AG20443 (cell line): ENCODE measurements at regions not wholly inside any gene's neighbourhood (a gene's known extent, or its start where the extent isn't known, plus 50 kb on each side); places are given as distances from the start of the nearest gene placed in this dataset.
"Not testable (repeated sequence)": the region's sequence is repeated elsewhere in the genome, so short reads cannot be mapped to it uniquely, and the experiment has no call there.

Experiments
- DNase-seq: peaks from one replicate; pipeline ENCODE4 v3.0.0; 2012; ENCODE audit warnings: low spot score, mixed read lengths

DNA sequence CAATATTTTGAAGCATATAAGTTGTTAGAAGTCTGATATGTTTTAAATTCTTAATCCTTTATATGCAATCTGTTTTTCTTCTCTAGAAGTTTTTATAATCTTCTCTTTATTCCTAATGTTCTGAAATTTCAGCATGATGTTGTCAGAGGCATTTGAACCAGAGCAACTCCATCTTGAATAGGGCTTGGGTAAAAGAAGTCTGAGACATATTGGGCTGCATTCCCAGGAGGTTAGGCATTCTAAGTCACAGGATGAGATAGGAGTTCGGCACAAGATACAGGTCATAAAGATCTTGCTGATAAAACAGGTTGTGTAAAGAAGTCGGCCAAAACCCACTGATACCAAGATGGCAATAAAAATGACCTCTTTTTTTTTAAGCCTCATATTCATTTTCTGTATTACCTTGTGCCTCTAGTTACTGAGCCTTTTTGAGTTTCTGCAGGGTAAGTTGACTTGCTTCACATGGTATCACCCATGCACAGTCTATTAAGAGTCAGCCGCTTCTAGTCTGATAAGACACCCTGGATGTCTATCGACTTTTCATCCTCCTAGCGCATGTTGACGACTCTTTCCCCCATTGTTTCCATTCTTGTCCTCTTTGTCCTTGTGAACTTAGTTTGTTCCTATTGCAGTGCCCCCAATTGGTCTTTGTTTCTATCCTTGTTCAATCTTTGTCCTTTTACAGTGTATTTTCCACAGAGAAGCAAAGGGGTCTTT is 80.8 kb upstream of the RNU6-1 start:
- DNase-seq: no peak

DNA sequence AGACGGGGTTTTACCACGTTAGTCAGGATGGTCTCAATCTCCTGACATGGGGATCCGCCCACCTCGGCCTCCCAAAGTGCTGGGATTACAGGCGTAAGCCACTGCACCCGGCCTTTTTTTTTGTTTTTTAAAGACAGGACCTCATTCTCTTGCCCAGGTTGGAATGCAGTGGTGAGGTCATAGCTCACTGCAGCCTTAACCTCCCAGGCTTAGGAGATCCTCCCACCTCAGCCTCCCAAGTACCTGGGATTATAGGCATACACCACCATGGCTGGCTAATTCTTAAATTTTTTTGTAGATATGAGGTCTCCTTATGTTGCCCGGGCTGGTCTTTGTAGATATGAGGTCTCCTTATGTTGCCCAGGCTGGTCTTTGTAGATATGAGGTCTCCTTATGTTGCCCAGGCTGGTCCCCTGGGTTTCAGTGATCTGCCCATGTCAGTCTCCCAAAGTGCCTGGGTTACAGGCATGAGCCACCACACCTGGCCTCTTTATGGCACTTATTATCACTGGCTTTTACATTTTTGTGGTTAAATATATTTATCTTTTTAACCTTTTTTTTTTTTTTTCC is 82.3 kb upstream of the RNU6-1 start:
- no peak for DNase-seq

DNA sequence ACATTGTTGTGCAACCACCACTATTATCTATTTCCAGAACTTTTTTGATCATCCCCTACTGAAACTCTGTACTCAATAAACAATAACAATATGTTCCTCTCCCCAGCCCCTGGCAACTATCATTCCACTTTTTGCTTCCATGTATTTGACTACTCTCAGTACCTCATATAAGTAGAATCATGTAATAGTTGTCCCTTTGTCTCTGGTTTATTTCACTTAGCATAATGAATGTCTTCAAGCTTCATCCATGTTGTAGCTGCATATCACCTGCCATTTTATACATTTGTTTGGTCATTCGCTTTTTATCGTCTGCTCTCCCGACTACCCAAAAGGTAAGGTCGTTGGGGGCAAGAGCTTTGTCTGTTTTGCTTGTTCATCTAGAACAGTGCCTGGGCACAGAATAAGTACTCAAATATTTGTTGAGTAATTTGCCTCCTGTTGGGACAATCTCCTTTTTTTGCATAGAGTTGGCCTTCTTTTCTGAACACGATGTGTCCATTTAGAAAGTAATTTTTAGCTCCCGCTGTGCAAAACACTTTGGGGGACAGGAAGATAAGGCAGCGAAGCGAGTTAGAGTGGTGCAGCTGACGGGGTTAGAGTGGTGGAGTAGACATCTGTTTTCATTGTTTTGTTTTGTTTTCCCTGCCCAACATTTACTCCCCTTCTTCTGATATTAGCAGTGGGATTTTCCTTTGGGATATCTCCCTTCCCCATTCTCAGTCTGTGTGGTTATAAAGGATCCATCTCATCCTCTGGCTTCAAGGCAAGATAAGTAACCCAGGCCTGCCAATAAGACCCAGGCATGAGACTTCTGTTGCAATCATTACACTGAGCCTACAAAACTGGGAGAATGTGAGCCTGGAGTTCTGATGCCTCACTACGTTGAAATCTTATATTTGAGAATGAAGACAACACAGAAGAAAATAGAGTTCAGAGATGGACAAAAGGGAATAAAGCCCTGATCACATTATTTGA is 83.4 kb upstream of the RNU6-1 start:
- no peak for DNase-seq

DNA sequence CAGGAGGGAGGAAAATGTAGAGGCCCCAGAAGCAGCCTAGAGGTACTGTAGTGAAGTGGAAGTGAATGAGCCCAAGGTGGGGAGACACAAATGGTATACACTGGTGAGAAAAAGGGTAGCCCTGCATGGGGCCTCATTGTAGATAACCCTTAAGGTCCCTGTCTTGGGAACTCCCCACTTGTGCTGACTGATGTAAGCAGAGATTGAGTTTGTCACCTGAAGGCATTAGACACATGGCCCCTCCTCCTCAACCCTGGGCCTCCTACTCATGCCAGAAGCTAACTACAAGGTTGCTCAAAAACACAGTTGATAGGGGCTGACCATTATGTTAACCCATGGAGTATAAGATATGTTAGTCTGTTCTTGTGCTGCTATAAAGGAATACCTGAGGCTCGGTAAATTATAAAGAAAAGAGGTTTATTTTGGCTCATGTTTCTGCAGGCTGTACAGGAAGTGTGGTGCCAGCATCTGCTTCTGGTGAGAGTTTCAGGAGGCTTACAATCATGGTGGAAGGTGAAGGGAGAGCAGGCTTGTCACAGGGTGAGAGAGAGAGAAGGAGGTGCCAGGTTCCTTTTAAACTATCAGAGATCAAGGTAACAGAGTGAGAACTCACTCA is 84.6 kb upstream of the RNU6-1 start:
- no peak for DNase-seq

DNA sequence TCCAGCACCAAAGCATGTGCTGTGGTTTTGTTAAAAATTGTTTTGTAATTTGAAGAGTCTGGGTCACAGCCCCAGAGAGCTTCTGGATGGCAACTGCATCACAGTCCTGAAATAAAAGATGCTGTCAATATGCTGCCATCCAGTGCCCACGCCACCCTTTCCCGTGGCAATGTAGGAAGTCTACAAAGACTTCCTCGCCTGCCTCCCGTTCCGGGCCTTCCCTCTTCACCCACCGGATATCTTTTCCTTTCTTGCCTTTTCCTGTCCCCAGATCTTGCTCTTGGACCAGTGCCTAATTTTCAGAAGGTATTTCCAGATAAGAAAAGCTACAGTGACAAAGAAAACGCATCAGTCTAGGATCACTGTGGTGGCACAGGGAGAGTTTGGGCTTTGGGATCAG is 85.3 kb upstream of the RNU6-1 start:
- DNase-seq: no peak

DNA sequence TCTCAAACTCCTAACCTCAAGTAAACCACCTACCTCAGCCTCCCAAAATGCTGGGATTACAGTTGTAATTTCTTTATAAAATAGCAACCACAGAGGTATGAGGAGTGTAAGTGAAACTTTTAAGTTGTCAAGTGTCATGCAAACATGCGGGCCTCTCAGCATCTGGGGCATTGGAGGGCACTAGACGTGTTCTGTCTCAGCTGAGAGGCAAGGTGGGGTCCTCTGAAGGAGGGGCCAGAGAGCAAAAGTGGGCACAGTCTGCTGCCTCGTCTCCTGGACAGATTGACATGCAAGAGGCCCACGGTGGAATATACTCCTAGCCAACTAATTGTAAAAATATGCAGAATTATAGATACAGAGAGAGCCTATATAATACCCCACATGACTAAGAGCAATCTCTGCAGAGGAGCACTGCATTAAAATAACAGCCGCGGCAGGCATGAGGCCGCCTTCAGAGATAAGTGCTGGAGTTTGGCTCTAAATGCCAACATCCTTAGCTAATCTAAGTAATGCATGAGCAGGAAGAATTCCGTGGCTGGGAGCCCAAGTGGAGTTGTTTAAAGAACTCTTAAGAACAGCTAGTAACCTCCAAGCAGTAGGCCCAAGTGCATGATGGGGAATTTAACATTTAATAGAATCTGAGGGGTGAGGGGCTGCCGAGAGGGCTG is 87.8 kb upstream of the RNU6-1 start:
- peak; percentile 54 for DNase-seq

DNA sequence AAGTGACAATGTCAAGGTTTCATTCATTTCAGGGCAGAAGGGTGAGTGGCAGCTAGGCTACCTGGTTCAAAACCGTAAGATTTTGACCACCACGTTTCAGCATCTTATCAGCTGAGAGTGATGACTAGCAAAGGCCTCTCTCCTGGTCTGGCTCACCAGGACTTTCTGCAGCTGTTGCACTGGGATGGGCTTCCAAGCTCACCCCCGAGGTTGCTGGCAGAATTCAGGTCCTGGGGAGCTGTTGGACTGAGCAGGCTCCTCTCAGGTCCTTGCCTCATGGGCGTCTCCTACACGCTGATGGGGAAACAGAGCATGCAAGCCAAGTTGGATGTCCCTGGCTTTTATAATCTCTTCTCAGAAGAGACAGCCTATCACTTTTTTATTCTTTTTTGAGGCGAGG is 88.8 kb upstream of the RNU6-1 start:
- no peak for DNase-seq

DNA sequence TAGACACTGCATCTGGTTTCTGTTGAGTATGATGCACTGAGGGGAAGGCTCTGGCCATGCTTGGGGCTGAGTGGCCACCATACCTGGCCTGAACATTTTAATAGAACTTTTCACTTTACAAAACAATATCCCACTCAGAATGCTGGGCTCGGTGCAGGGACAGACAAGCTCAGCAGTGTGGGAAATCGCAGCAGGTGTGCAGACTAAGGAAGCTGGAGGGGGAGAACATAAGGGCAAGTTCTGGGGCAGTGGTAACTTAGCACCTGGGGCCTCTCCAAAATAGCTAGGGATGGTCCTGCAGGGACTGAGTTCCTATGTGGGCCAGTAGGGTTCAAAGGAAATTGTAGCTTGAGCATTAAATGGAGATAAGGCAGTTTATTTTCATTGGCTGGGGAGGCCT is 90.9 kb upstream of the RNU6-1 start:
- no peak for DNase-seq

DNA sequence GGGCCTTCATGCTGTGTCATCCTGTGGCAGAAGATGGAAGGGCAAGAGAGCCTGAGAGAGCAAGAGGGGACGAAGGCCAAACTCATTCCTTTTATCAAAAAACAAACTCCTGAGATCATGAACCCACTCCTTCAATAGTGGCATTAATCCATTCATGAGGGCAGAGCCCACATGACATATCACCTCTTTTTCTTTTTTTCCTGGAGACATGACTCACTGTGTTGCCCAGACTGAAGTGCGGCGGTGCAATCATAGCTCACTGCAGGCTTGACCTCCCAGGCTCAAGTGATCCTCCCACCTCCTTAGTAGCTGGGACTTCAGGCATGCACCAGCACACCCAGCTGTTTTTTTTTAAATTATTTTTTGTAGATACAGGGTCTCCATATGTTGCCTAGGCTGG is 92.0 kb upstream of the RNU6-1 start:
- no peak for DNase-seq

DNA sequence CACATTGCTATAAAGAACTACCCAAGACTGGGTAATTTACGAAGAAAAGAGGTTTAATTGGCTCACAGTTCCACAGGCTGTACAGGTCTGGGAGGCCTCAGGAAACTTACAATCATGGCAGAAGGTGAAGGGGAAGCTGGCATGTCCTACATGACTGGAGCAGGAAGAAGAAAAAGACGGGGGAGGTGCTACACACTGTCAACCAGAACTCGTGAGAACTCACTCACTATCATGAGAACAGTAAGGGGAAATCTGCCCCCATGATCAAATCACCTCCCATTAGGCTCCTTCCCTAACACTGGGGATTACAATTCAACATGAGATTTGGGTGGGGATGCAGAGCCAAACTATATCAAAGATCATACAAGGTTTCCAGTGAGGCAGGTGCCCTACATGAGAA is 94.3 kb upstream of the RNU6-1 start:
- DNase-seq: not testable (repeated sequence)

DNA sequence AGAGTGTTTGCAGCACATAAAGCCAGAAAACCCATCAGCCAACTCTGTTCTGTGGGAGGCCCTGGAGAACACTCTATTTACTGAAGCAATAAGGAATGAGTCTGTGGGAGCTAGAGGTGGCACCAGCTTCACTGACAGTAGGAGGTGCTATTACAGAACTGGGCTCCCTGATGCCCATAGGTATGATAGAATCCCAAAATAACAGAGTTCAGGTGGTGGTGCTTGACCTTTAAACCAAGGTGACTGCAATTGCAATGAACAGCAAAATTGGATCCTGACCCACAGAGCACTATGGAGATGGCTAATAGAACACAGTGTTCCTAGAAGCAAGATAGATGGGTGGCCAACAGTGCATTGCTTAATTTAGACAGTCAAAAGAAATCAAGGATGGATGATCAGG is 95.4 kb upstream of the RNU6-1 start:
- DNase-seq: no peak

DNA sequence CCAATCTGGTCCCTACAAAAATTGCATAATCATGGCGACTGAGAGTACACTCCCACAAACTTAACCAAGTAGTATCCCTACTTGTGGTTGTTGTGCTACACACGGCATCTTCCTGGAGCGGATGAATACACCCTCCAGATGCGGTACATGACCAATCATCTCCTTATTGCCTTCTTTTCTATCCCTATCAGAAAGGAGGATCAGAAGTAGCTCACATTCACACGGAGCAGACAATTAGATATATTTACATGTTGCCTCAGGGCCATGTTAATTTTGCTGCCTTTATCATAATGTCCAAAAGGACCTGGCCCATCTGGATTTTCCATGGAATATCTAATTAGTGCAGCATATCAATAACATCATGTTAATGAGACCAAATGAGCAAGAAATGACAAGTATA is 96.4 kb upstream of the RNU6-1 start:
- DNase-seq: no peak

DNA sequence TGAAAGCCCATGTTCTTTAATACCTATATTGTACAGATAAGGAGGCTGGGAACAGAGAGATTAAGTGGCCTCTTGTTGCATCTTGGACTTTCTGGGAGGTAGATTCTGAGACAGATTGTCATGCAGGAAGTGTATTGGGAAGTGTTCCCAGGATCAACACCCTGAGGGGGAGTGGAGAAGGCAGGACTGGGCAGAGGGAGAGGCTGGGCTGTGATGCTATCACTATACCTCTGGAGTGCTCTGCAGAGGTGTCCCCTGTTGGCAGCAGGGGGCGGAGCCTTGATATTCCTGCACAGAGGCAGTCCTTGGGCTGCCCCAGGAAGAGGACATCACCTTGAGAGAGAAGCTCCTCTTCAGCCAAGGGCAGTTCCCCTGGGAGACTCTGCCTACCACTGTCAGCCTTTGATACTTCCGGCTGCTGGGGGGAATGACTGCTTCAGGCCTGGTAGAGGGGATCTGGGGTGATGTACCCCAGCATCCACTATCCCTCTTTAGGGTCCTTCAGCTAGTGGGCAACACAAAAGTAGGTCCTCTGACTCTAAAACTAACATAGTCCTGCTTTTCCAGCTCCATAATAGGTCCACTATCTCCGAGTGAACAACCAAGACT is 97.4 kb upstream of the RNU6-1 start:
- no peak for DNase-seq

DNA sequence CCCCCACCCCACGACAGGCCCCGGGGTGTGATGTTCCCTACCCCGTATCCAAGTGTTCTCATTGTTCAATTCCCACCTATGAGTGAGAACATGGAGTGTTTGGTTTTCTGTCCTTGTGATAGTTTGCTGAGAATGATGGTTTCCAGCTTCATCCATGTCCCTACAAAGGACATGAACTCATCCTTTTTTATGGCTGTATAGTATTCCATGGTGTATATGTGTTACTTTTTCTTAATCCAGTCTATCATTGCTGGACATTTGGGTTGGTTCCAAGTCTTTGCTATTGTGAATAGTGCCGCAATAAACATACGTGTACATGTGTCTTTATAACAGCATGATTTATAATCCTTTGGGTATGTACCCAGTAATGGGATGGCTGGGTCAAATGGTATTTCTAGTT is 99.3 kb upstream of the RNU6-1 start:
- DNase-seq: not testable (repeated sequence)

DNA sequence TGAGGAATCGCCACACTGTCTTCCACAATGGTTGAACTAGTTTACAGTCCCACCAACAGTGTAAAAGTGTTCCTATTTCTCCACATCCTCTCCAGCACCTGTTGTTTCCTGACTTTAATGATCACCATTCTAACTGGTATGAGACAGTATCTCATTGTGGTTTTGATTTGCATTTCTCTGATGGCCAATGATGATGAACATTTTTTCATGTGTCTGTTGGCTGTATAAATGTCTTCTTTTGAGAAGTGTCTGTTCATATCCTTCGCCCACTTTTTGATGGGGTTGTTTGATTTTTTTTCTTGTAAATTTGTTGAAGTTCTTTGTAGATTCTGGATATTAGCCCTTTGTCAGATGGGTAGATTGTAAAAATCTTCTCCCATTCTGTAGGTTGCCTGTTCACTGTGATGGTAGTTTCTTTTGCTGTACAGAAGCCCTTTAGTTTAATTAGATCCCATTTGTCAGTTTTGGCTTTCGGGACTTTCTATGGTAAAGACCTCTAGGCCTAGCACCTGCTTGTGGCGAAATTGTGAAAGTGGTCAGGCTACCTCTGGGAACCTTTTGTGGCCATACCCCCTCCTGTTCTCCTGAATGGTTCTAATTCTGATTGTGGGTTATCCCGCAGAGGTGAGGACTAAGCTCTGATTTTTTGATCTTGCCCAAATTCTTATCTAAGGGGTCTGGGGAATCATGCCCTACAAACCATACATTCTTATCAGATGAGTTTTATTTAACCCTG is 99.9 kb upstream of the RNU6-1 start:
- DNase-seq: not testable (repeated sequence)

DNA sequence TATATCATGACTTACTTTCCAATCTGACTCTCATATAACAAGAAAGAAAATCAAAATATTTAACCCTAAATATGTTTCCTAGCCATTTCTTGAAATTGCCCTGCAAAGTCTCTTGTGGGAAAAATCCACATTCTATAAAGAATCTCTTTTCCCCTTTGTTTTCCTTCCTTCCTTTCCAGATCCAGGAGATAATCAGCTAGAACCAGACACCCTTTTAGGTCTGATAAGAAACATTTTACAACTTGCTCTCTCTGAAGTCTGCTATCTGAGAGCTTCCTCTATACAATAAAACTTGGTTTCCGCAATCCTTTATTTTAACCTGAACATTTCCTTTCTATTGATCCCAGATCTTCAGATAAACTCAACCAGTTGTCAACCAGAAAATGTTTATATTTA is 100.5 kb upstream of the RNU6-1 start:
- no peak for DNase-seq

DNA sequence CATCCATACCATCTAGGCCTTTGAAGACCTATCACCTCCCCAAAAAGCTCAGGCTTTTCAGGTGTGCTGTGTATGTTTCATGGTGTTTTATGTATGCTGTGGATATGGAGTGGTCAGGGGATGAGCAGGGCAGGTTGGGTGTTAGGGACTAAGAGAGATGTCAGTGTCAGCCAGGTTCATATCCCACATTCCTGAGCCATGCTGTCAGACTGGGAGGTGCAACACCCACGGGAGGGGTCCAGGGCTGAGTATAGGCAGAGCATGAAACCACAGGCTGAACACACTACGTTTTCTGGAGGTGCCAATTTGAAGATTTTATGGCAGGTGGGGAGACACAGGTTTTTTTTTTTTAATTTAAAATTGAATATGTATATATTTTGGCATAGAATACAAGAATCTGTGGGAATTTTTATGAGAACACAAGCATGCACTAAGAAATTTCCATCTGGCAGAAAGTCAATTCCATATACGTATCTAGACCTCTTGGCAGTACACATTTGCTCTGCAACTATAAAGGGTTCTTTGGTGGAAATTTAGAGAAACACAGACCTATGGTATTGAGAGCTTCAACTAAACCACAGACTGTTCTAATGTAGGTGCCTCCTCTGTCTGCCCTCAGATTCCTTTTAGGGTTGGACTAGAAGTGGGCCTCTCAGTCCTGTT is 101.9 kb upstream of the RNU6-1 start:
- DNase-seq: no peak

DNA sequence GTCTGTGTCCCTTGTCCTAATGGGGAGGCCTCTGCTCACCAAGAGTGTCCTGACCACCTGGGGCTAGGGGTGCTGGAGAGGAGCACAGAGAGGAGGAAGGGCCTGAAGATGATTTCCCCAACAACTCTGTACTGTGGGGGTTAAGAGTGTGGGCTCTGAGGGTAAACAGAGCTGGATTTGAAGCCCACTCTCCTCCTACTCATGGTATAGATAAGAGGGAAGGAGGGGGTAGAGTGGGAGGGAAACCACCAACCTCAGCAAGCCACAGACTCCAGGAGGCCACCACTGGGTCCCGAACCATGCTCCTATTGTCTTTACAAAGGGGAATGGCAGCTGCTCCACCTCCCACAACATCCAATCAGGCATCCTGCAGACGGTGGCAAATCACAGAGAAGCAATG is 103.6 kb upstream of the RNU6-1 start:
- DNase-seq: no peak

DNA sequence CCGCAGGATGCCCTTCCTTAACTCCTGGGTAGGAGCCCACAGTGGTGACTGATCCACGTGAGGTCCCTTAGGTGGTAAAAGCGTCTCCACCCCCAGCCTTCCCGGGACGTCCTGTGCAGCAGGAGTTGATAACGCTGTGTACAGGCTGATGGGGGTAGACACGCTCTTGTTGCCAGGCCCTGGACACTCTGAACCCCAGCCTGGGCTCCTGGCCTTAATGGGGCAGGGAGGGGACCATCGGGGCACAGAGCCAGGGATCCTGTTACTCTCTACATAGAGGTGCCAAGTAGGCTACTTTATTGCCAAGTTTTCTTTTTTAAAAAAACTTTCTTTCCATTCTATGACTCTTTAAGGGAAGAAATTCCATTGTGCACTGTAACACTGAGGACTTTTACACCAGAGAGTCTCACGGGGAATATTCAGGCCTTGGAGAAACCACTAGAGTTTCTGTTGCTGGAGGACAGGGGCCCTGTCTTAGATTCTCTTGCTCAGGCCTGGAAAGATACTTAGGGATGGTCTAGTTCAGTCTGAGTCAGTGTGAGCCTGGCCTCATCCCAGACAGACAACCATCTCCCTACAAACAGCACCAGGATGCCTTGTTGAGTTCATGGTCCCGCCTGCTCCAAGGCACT is 104.3 kb upstream of the RNU6-1 start:
- no peak for DNase-seq

DNA sequence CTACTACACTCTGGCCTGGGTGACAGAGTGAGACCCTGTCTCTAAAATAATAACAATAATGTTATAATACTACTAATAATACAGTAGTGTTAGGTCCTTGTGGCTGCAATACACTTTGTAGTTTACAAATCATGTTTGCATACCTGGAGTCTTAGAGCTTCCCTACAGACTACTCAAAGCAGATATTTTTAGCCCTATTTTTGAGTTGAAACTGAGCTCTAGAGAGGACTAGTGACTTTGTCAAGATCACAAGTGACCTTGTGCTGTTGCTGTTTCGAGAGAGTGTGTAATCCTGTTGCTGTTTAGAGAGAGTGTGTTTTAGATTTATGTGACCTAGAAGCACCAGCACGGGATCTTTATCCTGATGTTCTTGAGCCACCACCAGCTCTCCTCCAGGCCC is 105.3 kb upstream of the RNU6-1 start:
- no peak for DNase-seq
